K562 (cell line): ENCODE measurements at regions not wholly inside any gene's neighbourhood (a gene's known extent, or its start where the extent isn't known, plus 50 kb on each side); places are given as distances from the start of the nearest gene placed in this dataset.
"Not testable (repeated sequence)": the region's sequence is repeated elsewhere in the genome, so short reads cannot be mapped to it uniquely, and the experiment has no call there.

Source experiments
- ATAC-seq: fragments of 200-7000 bp; cut with Tn5 transposase; 3 replicates; pipeline ENCODE4 v1.9.1; 2020; ENCODE audit warnings: moderate library complexity
- BruUV-seq: library from RNA; stranded (reverse); fragments of 400-500 nt; replicated peaks from 2 replicates; lab custom pipeline; 2021; lab: Mats Ljungman, UMichigan
- CTCF ChIA-PET: fragments of 300-600 bp; formaldehyde crosslinking; extraction: SDS; loops from one replicate; lab custom pipeline; 2021; ENCODE audit warnings: low intra/inter-chr PET ratio; lab: Yijun Ruan, JAX
- POLR2A ChIA-PET: fragments of 300-600, 350-650 bp; sonication (Branson Sonifier 250); formaldehyde crosslinking; extraction: SDS; loops from one replicate; lab custom pipeline; 2021; ENCODE audit warnings: antibody characterized with exemption, inconsistent platforms; lab: Yijun Ruan, JAX
- DNase-seq, 4 experiments: peaks; one replicate each; pipeline versions ENCODE4 v3.0.0 to v3.0.0-alpha.2; 2011 to 2018; ENCODE audit warnings: low spot score in 3 of 4, mixed read lengths in 3 of 4; ENCODE audit errors: extremely low read depth in 1 of 4
- FAIRE-seq: peaks from 2 replicates; lab custom pipeline; 2011; peaks lifted over from hg19 to GRCh38; lab: Jason Lieb, UNC
- H2AFZ ChIP-seq: 2 replicates; pipeline ENCODE4 v1.6.0; 2011; ENCODE audit warnings: low read depth, low read length, control low read depth, inconsistent platforms
- H3K27ac ChIP-seq: fragments of 200-600 bp; 3 replicates; pipeline ENCODE4 v1.8.0; 2011; ENCODE audit warnings: low read depth, mild to moderate bottlenecking, control low read depth, inconsistent platforms, low read length, moderate library complexity, mixed read lengths; ENCODE audit errors: extremely low read depth
- H3K27me3 ChIP-seq, 2 experiments: fragments of 300-600 bp in 1 of 2; 2 replicates in 1 of 2; 3 replicates in 1 of 2; pipeline versions ENCODE4 v1.6.0 to v1.8.0; 2011; ENCODE audit warnings: inconsistent platforms in 2 of 2, low read length in 2 of 2, mild to moderate bottlenecking in 1 of 2, mixed read lengths in 1 of 2, moderate library complexity in 1 of 2; ENCODE audit not compliant: control insufficient read depth in 2 of 2, insufficient read depth in 2 of 2
- H3K36me3 ChIP-seq: fragments of 300-600 bp; 3 replicates; pipeline ENCODE4 v1.8.0; 2011; ENCODE audit warnings: mild to moderate bottlenecking, low read length, inconsistent platforms; ENCODE audit not compliant: control insufficient read depth, insufficient read depth
- H3K4me1 ChIP-seq, 2 experiments: fragments of 200-600 bp in 1 of 2; replicated peaks in 1 of 2; 2 replicates in 1 of 2; 3 replicates in 1 of 2; pipeline versions ENCODE4 v1.5.1 to v1.8.0; 2011; ENCODE audit warnings: inconsistent platforms in 2 of 2, low read length in 2 of 2, mild to moderate bottlenecking in 1 of 2, mixed read lengths in 1 of 2, moderate library complexity in 1 of 2; ENCODE audit not compliant: control insufficient read depth in 2 of 2, insufficient read depth in 2 of 2
- H3K4me2 ChIP-seq: 2 replicates; pipeline ENCODE4 v1.6.1; 2011; ENCODE audit warnings: low read length, control low read depth, inconsistent platforms, mixed read lengths; ENCODE audit not compliant: insufficient read depth
- H3K4me3 ChIP-seq: fragments of 200-600 bp; sonication (generic), shearing (Covaris generic); 2 replicates; pipeline ENCODE4 v1.5.1; 2016; ENCODE audit warnings: control low read depth, inconsistent platforms
- H3K79me2 ChIP-seq: fragments of 200-600 bp; 3 replicates; pipeline ENCODE4 v1.8.0; 2011; ENCODE audit warnings: low read length, inconsistent platforms; ENCODE audit not compliant: control insufficient read depth, insufficient read depth
- H3K9ac ChIP-seq, 2 experiments: 2 replicates each; pipeline versions ENCODE4 v1.6.0 to v1.6.1; 2011; ENCODE audit warnings: low read depth in 2 of 2, low read length in 2 of 2, control low read depth in 1 of 2, inconsistent platforms in 1 of 2, mild to moderate bottlenecking in 1 of 2, mixed read lengths in 1 of 2; ENCODE audit not compliant: insufficient read depth in 1 of 2
- H3K9me1 ChIP-seq: one replicate; pipeline ENCODE4 v1.6.0; 2011; ENCODE audit warnings: inconsistent platforms, mild to moderate bottlenecking, low read length, moderate library complexity; ENCODE audit not compliant: control insufficient read depth, insufficient read depth
- H3K9me3 ChIP-seq: replicated peaks from 2 replicates; pipeline ENCODE4 v1.5.1; 2011; ENCODE audit warnings: low read depth, low read length, inconsistent platforms; ENCODE audit not compliant: control insufficient read depth, insufficient read depth
- H4K20me1 ChIP-seq: replicated peaks from 2 replicates; pipeline ENCODE4 v1.6.1; 2011; ENCODE audit warnings: low read length, inconsistent platforms, mixed read lengths; ENCODE audit not compliant: control insufficient read depth, insufficient read depth
- CTCF ChIP-seq, 3 experiments: IDR thresholded peaks in 2 of 3; conservative IDR thresholded peaks in 1 of 3; 2 replicates each; pipeline ENCODE4 v1.5.1; 2011 to 2012; ENCODE audit warnings: low read length in 3 of 3, mild to moderate bottlenecking in 3 of 3, control low read depth in 2 of 3, improper control_type of control experiment in 1 of 3, inconsistent platforms in 1 of 3, low read depth in 1 of 3, mixed read lengths in 1 of 3, moderate library complexity in 1 of 3; ENCODE audit not compliant: insufficient read depth in 2 of 3
- WGBS: fragments of 100-300 bp; shearing (Covaris generic); methylation state at CpG from one replicate; pipeline ENCODE4 v1.1.6; 2016; ENCODE audit warnings: low coverage, mixed read lengths; ENCODE audit not compliant: insufficient coverage; ENCODE audit errors: missing lambda C conversion rate; 5-methylcytosine and 5-hydroxymethylcytosine counted together
- in situ Hi-C: fragments of 300-500 bp; cut with MboI; formaldehyde crosslinking; loops from 4 replicates; pipeline ENCODE4 v1.15.0; 2018; ENCODE audit warnings: inconsistent platforms, mixed read lengths
- intact Hi-C: fragments of 100-400 bp; cut with micrococcal nuclease; formaldehyde crosslinking; loops from 2 replicates; pipeline ENCODE4 v1.14.2; 2022

- FAIRE-seq, CTCF ChIA-PET: not testable (repeated sequence)
These were observed 99.4 kb upstream of the CHST15 start for GRCh38 chr10:124192664-124193308.

GRCh38 chr10:124190476-124190875 is 97.1 kb upstream of the CHST15 start:
- H3K36me3 ChIP-seq, FAIRE-seq, in situ Hi-C loops, H3K79me2 ChIP-seq, H3K9ac ChIP-seq, H2AFZ ChIP-seq, H3K27me3 ChIP-seq, H3K4me2 ChIP-seq, ATAC-seq, H3K9me1 ChIP-seq, BruUV-seq, H4K20me1 ChIP-seq, H3K4me1 ChIP-seq, H3K4me3 ChIP-seq, POLR2A ChIA-PET, intact Hi-C loops, CTCF ChIA-PET, H3K27ac ChIP-seq, H3K9me3 ChIP-seq, DNase-seq: not testable (repeated sequence)
- 0% methylated on average over 2 of the region's 2 CpGs for WGBS

More at GRCh38 chr10:124192664-124193308, 99.4 kb upstream of the CHST15 start:
- H2AFZ ChIP-seq, H3K4me1 ChIP-seq, H3K9ac ChIP-seq, H3K79me2 ChIP-seq, H3K36me3 ChIP-seq, H3K4me3 ChIP-seq, H3K27me3 ChIP-seq, ATAC-seq, BruUV-seq, H3K4me2 ChIP-seq, H3K27ac ChIP-seq, H3K9me1 ChIP-seq, intact Hi-C loops, H3K9me3 ChIP-seq, POLR2A ChIA-PET, in situ Hi-C loops, DNase-seq, H4K20me1 ChIP-seq: not testable (repeated sequence)
- TF ChIP-seq CTCF (IDR thresholded peaks at IDR 0.05 in 2 of 3, conservative IDR thresholded peaks at IDR 0.05 in 1 of 3; ENCODE audit: insufficient read depth in 2 of 3, low read depth in 1 of 3, low read length in 3 of 3), result peak; percentile 22 to 72 (median 29); a peak in 4 of 6 replicates
- whole genome bisulfite sequencing, result 6% methylated on average over 4 of the region's 5 CpGs
